BE2C (cell line): ENCODE measurements at regions not wholly inside any gene's neighbourhood (a gene's known extent, or its start where the extent isn't known, plus 50 kb on each side); places are given as distances from the start of the nearest gene placed in this dataset.
"Not testable (repeated sequence)": the region's sequence is repeated elsewhere in the genome, so short reads cannot be mapped to it uniquely, and the experiment has no call there.

Source experiments
- DNase-seq: peaks from one replicate; pipeline ENCODE4 v3.0.0-alpha.2; 2020
- H3K27me3 ChIP-seq: fragments of 250-450 bp; sonication (Bioruptor Pico); 2 replicates; pipeline ENCODE4 v1.5.1; 2020; ENCODE audit warnings: mild to moderate bottlenecking
- H3K36me3 ChIP-seq: fragments of 250-450 bp; sonication (Bioruptor Pico); 2 replicates; pipeline ENCODE4 v1.5.1; 2020; ENCODE audit warnings: mild to moderate bottlenecking
- H3K4me1 ChIP-seq: fragments of 250-450 bp; sonication (Bioruptor Pico); 2 replicates; pipeline ENCODE4 v1.5.1; 2020
- H3K4me3 ChIP-seq: 2 replicates; pipeline ENCODE4 v1.5.1; 2011; ENCODE audit warnings: low read depth, low read length
- H3K9me3 ChIP-seq: fragments of 250-450 bp; sonication (Bioruptor Pico); 2 replicates; pipeline ENCODE4 v1.5.1; 2020
- TF ChIP-seq, protein P1 (sequence below): IDR thresholded peaks from 2 replicates; pipeline ENCODE4 v1.5.1; 2012; ENCODE audit warnings: mild to moderate bottlenecking, low read depth, low read length

DNA sequence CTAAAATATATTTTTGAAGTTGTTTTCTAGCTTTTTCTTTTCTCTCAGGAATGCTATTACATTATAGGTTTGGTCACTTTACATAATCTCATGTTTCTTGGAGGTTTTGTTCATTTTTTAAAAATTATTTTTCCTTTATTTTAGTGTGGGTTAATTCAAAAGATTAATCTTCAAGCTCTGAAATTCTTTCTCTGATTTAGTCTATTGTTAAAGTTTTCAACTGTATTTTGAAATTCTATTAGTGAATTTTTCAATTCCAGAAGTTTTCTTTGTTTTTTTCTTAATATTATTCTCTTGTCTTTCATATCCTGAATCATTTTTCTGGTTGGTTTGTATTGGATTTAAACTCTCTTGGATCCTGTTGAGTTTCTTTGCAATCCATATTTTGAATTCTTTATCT is 80.4 kb downstream of the MSTN start:
- H3K9me3 ChIP-seq = no peaks in the 10 kb centered on the region
- H3K4me1 ChIP-seq = no peaks in the 10 kb centered on the region

DNA sequence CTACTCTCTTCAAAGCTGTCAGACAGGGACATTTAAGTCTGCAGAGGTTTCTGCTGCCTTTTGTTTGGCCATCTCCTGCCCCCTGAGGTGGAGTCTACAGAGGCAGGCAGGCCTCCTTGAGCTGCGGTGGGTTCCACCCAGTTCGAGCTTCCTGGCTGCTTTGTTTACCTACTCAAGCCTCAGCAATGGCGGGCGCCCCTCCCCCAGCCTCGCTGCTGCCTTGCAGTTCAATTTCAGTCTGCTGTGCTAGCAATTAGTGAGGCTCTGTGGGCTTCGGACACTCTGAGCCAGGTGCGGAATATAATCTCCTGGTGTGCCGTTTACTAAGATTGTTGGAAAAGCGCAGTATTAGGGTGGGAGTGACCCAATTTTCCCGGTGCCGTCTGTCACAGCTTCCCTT is 86.0 kb downstream of the MSTN start:
- not testable (repeated sequence) for H3K4me3 ChIP-seq, H3K4me1 ChIP-seq, H3K9me3 ChIP-seq, H3K27me3 ChIP-seq, H3K36me3 ChIP-seq, DNase-seq

More for the DNA sequence above, 80.4 kb downstream of the MSTN start:
- Histone ChIP-seq H3K27me3 (no peaks in the 10 kb centered on the region), H3K36me3 (no peaks in the 10 kb centered on the region), H3K4me3 (no peak overlapping the region)
- no peak for DNase-seq
- TF ChIP-seq, protein P1, sequence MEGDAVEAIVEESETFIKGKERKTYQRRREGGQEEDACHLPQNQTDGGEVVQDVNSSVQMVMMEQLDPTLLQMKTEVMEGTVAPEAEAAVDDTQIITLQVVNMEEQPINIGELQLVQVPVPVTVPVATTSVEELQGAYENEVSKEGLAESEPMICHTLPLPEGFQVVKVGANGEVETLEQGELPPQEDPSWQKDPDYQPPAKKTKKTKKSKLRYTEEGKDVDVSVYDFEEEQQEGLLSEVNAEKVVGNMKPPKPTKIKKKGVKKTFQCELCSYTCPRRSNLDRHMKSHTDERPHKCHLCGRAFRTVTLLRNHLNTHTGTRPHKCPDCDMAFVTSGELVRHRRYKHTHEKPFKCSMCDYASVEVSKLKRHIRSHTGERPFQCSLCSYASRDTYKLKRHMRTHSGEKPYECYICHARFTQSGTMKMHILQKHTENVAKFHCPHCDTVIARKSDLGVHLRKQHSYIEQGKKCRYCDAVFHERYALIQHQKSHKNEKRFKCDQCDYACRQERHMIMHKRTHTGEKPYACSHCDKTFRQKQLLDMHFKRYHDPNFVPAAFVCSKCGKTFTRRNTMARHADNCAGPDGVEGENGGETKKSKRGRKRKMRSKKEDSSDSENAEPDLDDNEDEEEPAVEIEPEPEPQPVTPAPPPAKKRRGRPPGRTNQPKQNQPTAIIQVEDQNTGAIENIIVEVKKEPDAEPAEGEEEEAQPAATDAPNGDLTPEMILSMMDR = no peak

DNA sequence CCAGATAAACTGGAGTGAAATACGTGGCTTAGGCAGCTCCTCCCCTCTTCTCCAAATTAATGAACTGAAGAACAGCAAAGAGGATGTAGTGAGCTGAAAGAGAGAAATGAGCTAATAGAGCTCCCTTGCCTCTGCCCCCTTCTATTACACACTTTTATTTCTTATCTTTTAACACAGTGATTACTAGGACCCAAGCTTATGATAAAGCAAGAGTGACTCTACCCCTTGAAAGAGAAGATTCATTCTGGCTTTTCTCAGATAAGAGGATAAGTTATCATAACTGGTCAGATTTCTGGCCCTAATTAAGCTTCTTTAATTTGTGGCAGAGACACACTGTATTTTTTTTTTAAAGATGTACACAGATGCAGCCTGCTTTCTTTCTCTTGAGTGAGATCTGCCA is 102.2 kb downstream of the MSTN start:
- DNase-seq = no peak
- no peaks in the 10 kb centered on the region for H3K9me3 ChIP-seq
- H3K27me3 ChIP-seq = no peaks in the 10 kb centered on the region
- TF ChIP-seq, protein P1 = no peak
- no peak overlapping the region for H3K4me3 ChIP-seq
- H3K4me1 ChIP-seq = peaks cover 5% of the 10 kb centered on the region
- no peaks in the 10 kb centered on the region for H3K36me3 ChIP-seq

DNA sequence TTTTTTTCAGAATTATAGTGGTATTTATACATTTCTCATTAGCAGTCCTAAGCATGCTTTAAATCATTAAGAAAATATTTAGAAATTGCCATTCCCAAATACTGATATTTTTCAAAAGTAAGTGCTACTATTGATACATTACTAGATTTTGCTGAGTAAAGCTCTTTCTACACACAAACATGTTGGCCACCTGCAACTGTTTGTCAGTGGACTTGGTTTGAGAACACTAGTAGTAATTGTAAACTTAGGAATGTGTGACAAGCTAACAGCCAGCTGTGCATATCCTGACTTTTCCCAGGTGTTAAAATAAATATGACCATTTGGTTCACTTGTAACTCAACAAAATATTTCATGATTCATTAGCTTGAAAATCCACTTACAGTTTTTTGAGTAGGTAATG is 103.1 kb downstream of the MSTN start:
- no peak for DNase-seq
- H3K9me3 ChIP-seq = no peaks in the 10 kb centered on the region
- H3K4me3 ChIP-seq = no peak overlapping the region
- H3K4me1 ChIP-seq = peaks cover 5% of the 10 kb centered on the region
- TF ChIP-seq, protein P1 = no peak
- H3K36me3 ChIP-seq = no peaks in the 10 kb centered on the region
- H3K27me3 ChIP-seq = no peaks in the 10 kb centered on the region

DNA sequence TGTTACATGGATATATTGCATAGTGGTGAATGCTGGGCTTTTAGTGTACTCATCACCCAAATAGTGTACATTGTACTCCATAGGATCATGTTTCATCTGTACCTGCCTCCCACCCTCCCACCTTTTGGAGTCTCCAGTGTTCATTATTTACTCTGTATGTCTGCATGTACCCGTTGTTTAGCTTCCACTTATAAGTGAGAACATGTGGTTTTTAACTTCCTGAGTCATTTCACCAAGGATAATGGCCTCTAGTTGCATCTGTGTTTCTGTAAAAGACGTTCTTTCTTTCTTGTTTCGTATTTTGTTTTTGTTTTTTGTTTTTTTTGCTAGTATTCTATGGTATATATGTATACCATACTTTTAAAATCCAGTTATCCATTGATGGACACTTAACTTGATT is 107.5 kb downstream of the MSTN start:
- DNase-seq = no peak
- no peak overlapping the region for H3K4me3 ChIP-seq
- H3K36me3 ChIP-seq = no peaks in the 10 kb centered on the region
- no peaks in the 10 kb centered on the region for H3K27me3 ChIP-seq
- H3K9me3 ChIP-seq = no peaks in the 10 kb centered on the region
- TF ChIP-seq, protein P1 = no peak
- peaks cover under 1% of the 10 kb centered on the region; the same call in 1 of the 2 replicates for H3K4me1 ChIP-seq

DNA sequence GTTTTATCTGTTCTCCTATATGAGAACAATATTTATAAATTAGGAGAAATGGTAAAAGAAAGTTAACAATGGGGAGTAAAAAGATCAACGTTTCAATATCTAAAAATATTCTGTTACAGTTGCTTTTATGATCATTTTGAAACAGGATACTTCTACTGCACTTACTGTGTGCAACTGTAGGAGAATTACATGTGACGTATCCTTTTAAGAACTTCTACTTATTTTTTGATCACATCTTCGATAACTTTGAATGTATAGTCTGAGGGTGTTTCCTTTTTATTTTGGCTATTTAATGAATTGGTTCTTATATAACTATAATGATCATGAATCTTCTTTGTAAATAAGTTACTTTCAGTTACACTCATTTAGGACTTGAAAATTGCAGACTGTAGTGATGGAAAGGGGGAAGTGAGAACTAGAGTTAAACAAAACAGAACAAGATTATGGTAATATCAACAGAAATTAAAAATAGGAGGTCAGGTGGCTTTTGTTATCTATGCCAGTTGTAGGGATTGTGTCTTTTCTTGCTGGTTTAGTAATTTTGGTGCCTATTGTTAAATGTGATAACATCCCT is 109.9 kb downstream of the MSTN start:
- DNase-seq = no peak
- H3K27me3 ChIP-seq = no peaks in the 10 kb centered on the region
- H3K9me3 ChIP-seq = no peaks in the 10 kb centered on the region
- H3K4me3 ChIP-seq = no peak overlapping the region
- no peaks in the 10 kb centered on the region for H3K4me1 ChIP-seq
- H3K36me3 ChIP-seq = no peaks in the 10 kb centered on the region
- TF ChIP-seq, protein P1 = no peak
